NK-92 treated with Interleukin-12 subunit alpha and Interleukin-12 subunit beta, amount 100 ng/mL, for 24 hours (cell line): ENCODE measurements at regions not wholly inside any gene's neighbourhood (a gene's known extent, or its start where the extent isn't known, plus 50 kb on each side); places are given as distances from the start of the nearest gene placed in this dataset.
"Not testable (repeated sequence)": the region's sequence is repeated elsewhere in the genome, so short reads cannot be mapped to it uniquely, and the experiment has no call there.

Experiments used
- DNase-seq: peaks from one replicate; lab custom pipeline; 2025; lab: John Stamatoyannopoulos, UW

GRCh38 chr16:66049865-66050264, 316.6 kb upstream of the CDH5 start:
- DNase-seq = no peak

- no peak for DNase-seq
Observed at GRCh38 chr16:66045626-66046025, 320.9 kb upstream of the CDH5 start.

GRCh38 chr16:66044556-66044955, 321.9 kb upstream of the CDH5 start:
- DNase-seq = no peak

DNA sequence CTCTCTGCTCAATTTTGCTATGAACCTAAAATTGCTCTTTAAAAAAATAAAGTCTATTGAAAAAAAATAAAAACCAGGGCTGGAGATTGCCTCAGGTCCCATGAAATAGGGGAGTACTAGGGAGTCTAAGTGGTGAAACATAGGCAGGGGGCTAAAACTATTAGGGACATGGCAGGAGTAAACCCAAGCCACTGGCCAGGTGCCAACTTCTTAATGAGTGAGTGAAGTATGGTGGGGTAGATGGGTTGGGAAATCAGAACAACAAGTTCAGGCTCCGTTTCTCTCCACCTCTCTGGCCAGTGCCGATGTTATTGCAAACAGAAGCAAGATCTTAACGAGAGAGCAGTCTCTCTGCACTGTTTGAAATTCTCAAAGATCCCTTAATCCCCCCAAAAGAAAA, 322.4 kb upstream of the CDH5 start:
- DNase-seq = no peak

DNA sequence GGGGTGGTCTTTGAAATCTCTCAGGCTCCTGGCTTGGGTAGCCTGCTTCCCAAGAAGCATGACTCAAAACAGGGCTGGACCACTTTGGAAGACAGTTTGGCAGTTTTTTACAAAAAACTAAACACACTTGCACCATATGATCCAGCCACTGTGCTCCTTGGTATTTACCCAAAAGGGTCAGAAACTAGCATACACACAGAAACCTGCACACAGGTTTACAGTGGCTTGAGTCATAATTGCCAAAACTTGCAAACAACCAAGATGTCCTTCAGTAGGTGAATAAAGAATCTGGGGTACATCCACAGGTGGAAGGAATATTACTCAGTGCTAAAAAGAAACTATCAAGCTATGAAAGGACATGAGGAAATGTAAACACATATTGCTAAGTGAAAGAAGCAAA, 323.2 kb upstream of the CDH5 start:
- no peak for DNase-seq

- DNase-seq = no peak
Observed at GRCh38 chr16:66042341-66042740, 324.1 kb upstream of the CDH5 start.

- no peak for DNase-seq
Observed at GRCh38 chr16:66041907-66042306, 324.6 kb upstream of the CDH5 start.

- DNase-seq = no peak
Observed at GRCh38 chr16:66039793-66040192, 326.7 kb upstream of the CDH5 start.

DNA sequence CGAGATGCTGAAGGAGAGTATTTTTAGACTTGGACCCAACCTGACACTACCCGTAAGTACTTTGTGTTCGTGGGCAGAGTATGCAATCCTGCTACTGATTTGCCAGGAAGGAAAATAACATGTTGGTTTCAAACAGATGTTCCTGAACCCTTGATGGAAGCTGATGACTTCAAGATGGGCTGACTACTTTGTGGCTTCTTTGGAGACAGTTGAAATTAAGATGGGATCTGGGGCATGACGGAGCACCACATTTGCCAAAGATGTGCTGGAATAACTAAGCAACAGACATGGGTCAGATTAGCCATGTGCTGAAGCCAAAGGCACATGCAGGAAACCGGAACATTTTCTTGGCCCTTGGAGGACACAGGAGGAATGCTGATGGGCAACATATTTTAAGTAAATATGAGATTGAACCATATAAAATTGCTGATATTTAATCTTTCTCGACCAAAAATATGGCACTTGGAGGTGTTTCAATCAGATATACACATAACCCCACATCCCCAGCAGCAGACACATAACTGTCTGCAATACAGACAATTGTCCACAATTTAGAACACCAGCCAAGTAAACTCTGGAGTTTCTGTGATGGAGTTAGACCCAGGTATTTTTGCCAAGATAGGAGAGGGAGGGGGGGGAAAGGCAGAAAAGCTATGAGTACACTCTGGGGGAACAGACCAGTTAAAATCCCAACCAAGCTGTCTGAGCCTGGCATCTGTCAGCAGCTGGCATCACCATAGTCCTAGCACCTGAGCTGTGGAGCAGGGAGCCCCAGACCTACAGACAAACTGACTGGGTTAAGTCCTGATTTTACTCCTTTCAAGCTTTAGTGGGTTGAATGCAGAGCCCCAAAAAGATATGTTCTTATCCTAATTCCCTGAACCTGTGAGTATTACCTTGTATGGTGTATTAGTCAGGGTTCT, 329.4 kb upstream of the CDH5 start:
- DNase-seq = no peak

GRCh38 chr16:66036184-66036583, 330.3 kb upstream of the CDH5 start:
- DNase-seq = no peak

DNA sequence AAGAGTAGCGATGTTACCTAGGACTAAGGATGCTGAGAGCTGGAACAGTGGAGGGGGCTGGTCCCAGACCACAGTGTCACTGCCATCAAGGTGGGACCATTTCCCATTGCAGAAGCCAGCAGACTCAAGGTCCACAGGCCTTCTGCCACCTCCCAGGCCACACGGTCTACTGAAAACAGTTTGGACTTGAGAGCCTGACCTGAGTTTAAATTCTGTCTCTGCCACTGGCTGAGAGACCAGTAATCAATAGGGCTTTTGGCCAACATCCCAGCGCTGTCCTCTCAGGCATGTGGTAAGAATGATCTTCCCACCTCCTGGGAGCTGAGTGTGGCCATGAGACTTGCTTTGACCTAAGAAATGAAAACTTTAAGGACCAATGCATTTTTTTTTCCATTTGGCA, 331.4 kb upstream of the CDH5 start:
- no peak for DNase-seq

- no peak for DNase-seq
Observed at GRCh38 chr16:66032841-66033240, 333.6 kb upstream of the CDH5 start.

DNA sequence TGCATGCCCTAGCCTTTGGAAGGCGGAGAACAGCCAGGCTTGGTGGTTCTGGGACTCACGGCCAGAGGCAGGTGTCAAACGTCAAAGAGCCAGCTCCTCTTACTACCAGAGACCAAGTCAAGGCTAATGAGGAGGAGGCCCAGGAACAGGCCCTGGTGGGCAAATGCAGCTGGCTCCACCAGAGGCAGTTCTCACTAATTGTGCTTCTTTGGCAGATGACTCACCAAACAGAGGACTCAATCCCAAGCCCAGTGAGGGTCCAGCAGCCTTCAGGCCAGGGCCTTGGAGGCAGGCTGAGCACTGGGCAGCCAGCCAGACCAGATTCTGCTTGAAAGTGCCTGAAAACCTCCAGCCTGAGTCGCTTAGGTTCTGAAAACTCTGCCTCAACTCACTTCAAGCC, 336.5 kb upstream of the CDH5 start:
- no peak for DNase-seq

DNA sequence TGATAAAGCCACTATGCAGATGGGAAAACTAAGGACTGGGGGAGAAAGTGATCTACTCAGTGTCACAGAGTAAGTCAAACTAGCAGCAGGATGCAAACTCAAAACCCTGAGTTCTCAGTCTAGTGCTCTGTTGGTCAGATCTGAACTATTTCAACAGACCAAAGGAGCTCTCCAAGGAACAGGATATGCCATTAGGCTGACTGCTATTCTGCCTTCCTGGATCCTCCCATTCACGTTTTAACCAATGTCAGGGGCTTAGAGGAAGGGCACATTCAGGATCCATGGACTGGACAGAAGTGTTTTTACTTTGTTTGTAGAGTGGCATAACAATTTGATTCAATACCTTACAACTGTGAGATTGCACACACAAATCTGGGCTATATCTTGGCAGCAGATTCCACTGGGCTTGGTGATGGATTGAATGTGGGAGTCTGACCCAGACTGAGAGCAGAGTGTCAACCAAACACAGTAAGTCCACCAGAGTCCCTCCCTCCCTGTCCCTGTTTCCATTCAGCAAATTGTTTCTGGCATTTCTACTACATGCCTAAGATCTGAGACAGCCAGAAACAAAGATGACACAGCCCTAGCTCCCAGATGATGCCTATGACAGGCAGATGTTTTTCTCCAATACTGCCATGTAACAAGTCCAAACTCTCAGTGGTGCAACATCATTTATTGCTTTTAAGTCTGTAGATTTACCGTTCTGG, 337.8 kb upstream of the CDH5 start:
- no peak for DNase-seq

DNA sequence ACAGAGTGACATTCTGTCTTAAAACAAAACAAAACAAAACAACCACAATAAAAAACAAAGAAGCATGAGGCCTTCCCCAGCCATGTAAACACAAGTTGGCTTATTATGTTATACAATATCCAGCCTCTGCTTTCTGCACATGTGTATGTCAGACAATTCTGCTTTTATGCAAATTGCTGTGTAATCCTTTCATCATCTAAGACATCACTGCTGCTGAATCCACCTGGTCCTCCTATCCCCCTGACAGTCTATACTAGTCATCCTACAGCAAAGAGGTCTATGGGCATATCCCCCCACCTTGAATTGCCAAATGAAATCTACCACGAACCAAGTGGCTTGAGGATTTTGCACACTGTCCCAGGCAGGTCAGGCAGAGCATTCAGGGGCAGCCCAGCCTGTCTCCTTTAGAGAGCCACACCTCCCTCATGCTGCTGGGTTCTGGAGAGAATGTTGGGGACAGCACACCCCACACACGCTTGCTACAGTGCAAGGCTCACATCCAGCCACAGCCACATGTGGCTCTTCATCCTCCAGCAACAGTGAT, 339.6 kb upstream of the CDH5 start:
- no peak for DNase-seq

DNA sequence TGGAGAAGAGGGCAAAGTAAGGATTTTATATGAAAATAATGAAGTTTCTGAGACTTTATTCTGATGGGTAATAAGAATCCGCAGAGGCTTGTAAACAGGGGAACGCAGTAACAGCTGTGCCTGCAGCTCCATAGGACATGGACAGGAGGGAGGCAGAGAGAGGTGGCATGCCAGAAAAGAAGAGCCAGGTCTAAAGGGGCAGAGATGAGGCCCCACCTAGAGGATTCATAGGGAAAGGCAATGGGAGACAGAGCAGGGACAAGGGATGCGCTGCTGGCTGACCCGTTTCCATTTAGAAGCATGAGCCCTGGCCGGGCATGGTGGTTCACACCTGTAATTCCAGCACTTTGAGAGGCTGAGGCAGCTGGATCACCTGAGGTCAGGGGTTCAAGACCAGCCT, 340.3 kb upstream of the CDH5 start:
- DNase-seq = no peak

DNA sequence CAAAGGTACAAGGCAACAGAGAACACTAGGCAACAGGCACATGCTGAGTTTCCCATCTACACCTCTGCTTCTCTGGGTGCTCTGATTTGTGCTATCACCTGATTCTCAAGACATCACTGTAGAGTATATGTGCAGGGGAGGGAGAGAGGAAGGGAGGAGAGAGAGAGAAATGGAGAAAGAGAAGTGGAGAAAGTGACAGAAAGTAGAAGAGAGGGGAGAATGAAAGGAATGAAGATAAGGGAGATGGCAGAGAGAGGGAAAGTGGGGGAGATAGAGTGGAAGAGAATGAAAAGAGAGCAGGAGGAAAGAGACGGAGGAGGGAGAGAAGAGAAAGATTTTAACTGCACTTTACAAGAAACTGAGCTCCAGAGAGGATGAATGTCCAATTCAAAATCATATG, 340.7 kb upstream of the CDH5 start:
- DNase-seq = no peak

DNA sequence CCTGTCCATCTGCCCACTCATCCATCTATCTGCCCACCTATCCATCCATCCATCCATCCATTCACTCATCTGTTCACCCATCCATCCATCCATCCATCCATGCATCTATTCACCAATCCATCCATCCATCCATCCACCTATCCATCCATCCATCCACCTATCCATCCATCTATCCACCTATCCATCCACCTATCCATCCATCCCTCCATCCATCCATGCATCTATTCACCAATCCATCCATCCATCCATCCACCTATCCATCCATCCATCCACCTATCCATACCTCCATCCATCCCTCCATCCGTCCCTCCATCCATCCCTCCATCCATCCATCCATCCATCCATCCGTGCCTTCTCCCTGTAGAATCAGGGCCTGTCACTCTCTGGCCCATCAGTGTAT, 341.9 kb upstream of the CDH5 start:
- DNase-seq = not testable (repeated sequence)

GRCh38 chr16:66023481-66023880, 343.0 kb upstream of the CDH5 start:
- no peak for DNase-seq

DNA sequence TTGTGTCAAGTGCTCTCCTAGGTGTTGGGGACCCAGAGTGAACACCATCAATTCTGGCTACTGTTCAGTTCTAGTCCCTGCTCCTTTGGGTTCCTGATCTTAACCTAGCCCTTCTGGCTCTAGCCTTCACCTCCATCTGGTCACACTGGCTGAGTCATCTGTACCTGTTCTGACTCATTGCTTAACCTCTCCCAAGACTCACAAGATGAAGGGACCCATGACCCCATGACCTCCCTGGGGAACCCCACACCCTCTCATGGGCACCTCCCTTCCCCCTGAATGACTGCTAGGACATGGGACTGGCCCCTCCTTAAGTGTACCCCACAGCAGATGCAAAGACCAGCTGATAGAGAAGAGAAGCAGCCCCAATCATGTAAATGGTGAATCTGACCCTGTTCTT, 345.8 kb upstream of the CDH5 start:
- no peak for DNase-seq

- DNase-seq = no peak
Observed at GRCh38 chr16:66020046-66020445, 346.4 kb upstream of the CDH5 start.

DNA sequence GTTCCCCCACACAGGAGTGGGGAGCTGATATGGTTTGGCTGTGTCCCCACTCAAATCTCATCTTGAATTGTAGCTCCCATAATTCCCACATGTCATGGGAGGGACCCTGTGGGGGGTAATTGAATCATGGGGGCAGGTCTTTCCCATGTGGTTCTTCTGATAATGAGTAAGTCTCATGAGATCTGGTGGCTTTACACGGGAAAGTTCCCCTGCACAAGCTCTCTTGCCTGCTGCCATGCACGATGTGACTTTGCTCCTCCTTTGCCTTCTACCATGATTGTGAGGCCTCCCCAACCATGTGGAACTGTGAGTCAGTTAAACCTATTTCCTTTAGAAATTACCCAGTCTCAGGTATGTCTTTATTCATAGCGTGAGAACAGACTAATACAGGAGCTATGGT, 347.0 kb upstream of the CDH5 start:
- not testable (repeated sequence) for DNase-seq

DNA sequence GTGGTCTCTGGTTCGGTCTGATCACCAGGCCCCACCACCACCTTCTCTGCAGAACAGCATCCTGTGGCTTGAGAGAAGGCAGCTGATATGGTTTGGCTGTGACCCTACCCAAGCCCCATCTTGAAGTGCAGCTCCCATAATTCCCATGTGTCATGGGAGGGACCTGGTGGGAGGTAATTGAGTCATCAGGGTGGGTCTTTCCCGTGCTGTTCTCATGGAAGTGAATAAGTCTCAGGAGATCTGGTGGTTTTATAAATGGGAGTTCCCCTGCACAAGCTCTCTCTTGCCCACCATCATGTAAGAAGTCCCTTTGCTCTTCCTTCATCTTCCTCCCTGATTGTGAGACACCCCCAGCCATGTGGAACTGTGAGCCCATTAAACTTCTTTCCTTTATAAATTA, 352.3 kb upstream of the CDH5 start:
- DNase-seq = no peak
